Bronchial epithelial cell (primary cell): ENCODE measurements at regions not wholly inside any gene's neighbourhood (a gene's known extent, or its start where the extent isn't known, plus 50 kb on each side); places are given as distances from the start of the nearest gene placed in this dataset.
A peak's percentile ranks its signal among the peaks of the same experiment; 100 is the strongest.

ENCODE experiments used
- DNase-seq: peaks from one replicate; pipeline ENCODE4 v3.0.0-alpha.2; 2010; ENCODE audit warnings: low read depth
- FAIRE-seq: peaks from 2 replicates; lab custom pipeline; 2011; peaks lifted over from hg19 to GRCh38; lab: Jason Lieb, UNC
- H3K27me3 ChIP-seq: 2 replicates; pipeline ENCODE4 v1.5.1; 2011; ENCODE audit warnings: low read length; ENCODE audit not compliant: control insufficient read depth, insufficient read depth
- H3K36me3 ChIP-seq: 2 replicates; pipeline ENCODE4 v1.5.1; 2011; ENCODE audit warnings: low read length; ENCODE audit not compliant: control insufficient read depth, insufficient read depth
- H3K4me3 ChIP-seq: 2 replicates; pipeline ENCODE4 v1.5.1; 2011; ENCODE audit warnings: mild to moderate bottlenecking, low read depth, low read length, control low read depth
- TF ChIP-seq, protein P1 (sequence below): IDR thresholded peaks from 2 replicates; pipeline ENCODE4 v1.5.1; 2011; ENCODE audit warnings: mild to moderate bottlenecking, moderate library complexity, low read length, control low read depth, inconsistent platforms; ENCODE audit not compliant: insufficient read depth, severe bottlenecking

DNA sequence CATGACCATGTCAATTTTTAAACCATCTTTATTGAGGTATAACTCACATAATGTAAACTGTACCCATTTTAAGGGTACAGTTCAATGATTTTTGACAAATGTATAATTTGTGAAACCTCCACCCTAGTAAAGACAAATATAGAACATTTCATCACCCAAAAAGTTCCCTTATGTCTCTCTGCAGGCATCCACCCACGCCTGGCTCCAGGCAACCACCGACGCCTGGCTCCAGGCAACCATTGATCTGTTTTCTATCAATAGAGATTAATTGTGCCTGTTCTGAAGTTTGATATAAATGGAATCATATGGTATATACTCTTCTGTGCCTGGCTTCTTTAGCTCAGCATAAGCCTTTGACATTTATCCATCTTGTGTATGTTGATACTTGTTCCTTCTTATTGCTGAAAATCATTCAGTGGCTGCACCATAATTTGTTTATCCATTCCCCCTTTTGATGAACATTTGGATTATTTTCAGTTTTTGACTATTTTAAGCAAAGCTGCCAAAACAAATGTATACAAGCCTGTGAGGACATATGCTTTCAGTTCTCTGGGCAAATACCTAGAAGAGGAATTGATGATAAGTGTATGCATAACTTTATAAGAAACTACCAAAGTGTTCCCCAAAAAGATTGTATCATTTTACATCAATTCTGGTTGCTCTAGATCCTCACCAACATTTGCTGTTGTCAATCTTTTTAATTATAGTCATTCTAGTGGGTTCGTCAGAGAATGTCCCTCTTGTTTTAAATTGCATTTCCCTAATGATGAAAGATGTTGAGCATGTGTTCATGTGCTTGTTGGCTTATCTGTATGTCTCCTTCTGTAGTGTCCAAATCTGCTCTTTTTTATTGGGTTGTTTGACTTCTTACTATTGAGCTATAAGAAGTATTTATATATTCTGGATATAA, 55.7 kb upstream of the HECTD2 start:
- DNase-seq (no peak), FAIRE-seq (no peak)
- H3K36me3 ChIP-seq = no peaks in the 10 kb centered on the region
- TF ChIP-seq, protein P1, sequence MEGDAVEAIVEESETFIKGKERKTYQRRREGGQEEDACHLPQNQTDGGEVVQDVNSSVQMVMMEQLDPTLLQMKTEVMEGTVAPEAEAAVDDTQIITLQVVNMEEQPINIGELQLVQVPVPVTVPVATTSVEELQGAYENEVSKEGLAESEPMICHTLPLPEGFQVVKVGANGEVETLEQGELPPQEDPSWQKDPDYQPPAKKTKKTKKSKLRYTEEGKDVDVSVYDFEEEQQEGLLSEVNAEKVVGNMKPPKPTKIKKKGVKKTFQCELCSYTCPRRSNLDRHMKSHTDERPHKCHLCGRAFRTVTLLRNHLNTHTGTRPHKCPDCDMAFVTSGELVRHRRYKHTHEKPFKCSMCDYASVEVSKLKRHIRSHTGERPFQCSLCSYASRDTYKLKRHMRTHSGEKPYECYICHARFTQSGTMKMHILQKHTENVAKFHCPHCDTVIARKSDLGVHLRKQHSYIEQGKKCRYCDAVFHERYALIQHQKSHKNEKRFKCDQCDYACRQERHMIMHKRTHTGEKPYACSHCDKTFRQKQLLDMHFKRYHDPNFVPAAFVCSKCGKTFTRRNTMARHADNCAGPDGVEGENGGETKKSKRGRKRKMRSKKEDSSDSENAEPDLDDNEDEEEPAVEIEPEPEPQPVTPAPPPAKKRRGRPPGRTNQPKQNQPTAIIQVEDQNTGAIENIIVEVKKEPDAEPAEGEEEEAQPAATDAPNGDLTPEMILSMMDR = no peak
- H3K4me3 ChIP-seq = no peak overlapping the region
- no peaks in the 10 kb centered on the region for H3K27me3 ChIP-seq

DNA sequence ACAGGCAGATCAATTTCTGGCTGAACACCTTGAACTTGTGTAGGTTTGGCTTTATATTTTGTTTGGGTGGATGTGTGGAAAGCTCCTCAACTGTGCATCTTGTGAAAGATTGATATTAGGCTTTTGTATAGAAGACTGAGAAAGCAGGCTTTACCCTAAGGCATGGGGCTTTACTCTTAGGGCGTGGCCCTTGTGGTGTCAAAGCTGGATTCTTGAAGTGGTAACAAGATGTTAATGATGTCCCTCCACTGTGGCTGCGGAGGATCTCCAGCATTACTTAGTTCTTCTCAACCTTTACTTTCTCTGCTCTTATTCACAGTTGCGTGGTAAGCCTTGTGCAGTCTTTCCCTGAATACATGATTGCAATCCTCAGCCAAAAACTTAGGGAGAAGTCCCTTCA, 54.1 kb upstream of the HECTD2 start:
- H3K4me3 ChIP-seq = no peak overlapping the region
- H3K36me3 ChIP-seq = no peaks in the 10 kb centered on the region
- H3K27me3 ChIP-seq = no peaks in the 10 kb centered on the region
- no peak for FAIRE-seq
- DNase-seq = no peak
- TF ChIP-seq, protein P1 = no peak

DNA sequence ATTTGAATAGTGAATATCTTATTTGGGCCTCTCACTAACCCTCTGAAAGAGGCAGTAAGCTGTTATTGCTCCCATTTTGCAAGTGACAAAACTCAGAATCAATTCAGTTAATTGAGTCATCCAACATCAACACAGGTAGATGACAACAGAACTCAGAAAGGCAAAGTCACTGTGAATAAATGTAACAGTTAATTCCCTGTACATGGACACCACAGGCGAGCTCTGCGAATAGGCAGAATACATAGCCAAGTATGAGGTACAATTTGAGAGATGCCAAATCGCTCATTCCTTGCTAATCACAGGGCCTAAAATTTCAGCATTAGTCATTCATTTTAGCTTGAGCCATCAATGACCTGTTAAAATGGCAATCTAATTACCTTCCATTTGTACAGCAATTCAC, 52.6 kb upstream of the HECTD2 start:
- TF ChIP-seq, protein P1 = no peak
- Histone ChIP-seq H3K4me3 (no peak overlapping the region), H3K27me3 (no peaks in the 10 kb centered on the region), H3K36me3 (no peaks in the 10 kb centered on the region)
- DNase-seq (no peak), FAIRE-seq (peak; percentile 32)
